D721Med (cell line): ENCODE measurements at regions not wholly inside any gene's neighbourhood (a gene's known extent, or its start where the extent isn't known, plus 50 kb on each side); places are given as distances from the start of the nearest gene placed in this dataset.

Experiments used
- DNase-seq: peaks from one replicate; pipeline ENCODE4 v3.0.0; 2011; ENCODE audit warnings: low spot score; ENCODE audit not compliant: insufficient read length
- FAIRE-seq: peaks from 2 replicates; lab custom pipeline; 2011; peaks lifted over from hg19 to GRCh38; lab: Jason Lieb, UNC
- TF ChIP-seq, protein P1 (sequence below): IDR thresholded peaks from 2 replicates; pipeline ENCODE4 v1.5.1; 2012; ENCODE audit warnings: mild to moderate bottlenecking, control low read depth; ENCODE audit not compliant: insufficient read depth; ENCODE audit errors: missing control alignments

DNA sequence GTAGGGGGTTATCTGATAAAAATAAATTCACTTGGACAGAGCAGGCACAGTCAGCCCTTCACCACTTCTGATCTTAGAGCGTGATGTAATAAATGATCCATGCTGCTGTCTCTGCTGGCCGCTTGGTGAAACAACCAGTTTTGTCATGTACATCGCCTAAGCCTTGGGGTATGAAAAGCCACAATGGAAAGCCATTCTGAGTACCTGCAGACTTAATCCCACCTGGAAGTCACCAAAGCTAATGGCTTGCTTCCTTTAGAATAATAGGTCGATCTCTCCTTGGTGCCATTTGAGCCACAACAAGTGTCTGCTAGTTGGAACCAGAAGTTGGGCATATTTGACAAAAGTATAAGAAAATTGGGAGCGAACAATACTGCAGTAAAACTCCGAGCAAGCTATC lies 1649.7 kb upstream of the SPRY2 start:
- DNase-seq (no peak), FAIRE-seq (no peak)
- TF ChIP-seq, protein P1, sequence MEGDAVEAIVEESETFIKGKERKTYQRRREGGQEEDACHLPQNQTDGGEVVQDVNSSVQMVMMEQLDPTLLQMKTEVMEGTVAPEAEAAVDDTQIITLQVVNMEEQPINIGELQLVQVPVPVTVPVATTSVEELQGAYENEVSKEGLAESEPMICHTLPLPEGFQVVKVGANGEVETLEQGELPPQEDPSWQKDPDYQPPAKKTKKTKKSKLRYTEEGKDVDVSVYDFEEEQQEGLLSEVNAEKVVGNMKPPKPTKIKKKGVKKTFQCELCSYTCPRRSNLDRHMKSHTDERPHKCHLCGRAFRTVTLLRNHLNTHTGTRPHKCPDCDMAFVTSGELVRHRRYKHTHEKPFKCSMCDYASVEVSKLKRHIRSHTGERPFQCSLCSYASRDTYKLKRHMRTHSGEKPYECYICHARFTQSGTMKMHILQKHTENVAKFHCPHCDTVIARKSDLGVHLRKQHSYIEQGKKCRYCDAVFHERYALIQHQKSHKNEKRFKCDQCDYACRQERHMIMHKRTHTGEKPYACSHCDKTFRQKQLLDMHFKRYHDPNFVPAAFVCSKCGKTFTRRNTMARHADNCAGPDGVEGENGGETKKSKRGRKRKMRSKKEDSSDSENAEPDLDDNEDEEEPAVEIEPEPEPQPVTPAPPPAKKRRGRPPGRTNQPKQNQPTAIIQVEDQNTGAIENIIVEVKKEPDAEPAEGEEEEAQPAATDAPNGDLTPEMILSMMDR = no peak

DNA sequence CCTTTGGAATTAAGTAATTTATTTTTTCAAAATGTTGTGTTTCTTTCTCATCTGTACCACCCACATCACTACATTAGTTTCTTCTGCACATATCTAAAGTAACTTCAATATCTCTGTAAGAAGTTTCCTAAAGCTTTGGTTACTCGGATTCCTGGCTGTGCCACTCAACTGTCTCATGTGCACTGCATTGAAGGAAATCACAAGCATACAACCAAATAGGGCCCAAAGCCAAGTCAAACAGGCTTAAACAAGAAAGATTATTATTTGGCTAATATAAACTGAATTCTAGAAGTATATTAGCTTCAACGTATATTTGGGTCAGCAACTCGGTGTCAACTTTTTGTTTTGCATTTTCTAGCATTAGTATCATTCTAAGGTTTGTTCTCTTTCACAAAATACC lies 1647.6 kb upstream of the SPRY2 start:
- TF ChIP-seq, protein P1 = no peak
- FAIRE-seq (no peak), DNase-seq (no peak)

DNA sequence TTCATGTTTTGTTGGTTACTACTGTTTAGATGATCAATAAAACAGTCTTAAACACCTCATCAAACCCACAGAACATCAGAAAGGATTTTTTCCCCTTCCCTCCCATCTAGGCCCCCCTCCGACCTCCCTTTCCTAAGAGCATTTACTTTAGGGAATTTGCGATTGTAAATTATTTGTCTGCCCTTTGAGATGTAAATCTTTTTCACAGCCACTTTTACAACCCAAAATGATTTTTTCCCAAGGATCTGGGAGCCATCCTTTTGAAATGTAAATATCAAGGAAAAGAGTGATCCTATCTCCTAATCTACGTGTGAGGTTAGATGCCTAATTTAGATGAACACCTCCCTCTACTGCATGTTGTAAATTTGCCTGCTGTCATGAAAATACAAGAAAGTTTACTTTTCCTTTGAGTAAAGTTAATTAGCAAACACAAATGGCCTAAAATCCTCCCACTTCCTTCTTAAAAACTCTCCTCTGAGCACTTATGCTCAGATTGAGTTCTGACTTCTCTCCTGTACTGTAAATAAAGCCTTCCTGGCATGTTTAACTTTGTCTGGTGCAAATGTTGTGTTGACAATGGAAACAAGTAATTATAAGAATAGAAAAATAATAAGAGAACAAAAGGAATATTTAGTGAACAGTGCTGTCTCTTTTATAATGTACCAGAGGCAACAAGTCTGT lies 1646.9 kb upstream of the SPRY2 start:
- FAIRE-seq (no peak), DNase-seq (no peak)
- TF ChIP-seq, protein P1 = no peak

DNA sequence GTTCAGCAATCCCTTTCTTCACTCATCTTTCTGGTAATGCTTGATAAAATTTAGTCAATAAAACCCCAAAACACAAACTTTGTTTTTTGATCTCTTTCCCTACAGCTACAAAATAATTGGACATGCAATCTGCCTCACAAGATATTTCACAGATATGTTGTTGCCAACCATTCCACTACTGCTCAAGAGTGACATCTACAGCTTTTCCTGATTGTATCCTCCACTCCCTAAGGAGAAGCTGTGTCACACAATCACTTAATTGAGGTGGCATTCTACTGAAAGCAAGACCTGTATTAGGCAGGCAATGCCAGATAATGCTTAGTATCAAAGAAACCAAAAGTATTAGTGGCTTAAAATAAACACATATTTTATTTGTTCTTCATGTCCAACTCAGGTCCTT lies 1646.2 kb upstream of the SPRY2 start:
- DNase-seq = no peak
- TF ChIP-seq, protein P1 = peak; percentile 12
- no peak for FAIRE-seq

DNA sequence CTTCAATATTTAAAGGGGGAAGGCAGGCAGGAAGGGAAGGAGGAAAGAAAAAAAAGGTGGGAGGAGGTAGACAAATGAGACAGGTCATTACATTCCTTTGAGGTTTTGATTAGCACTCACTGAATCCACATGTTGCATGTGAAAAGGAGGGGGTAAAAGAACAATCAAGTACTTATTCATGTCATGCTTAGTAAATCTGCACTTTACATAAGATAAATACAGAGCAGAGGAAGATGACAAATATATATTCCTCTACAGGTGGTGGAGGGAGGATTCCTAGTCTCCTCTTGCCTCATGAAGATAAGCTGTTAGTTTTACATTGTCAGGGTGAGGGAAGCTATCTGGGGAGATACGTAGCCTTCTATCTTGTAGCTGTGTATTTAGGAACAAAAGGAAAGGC lies 1645.4 kb upstream of the SPRY2 start:
- FAIRE-seq = no peak
- no peak for DNase-seq
- TF ChIP-seq, protein P1 = no peak

DNA sequence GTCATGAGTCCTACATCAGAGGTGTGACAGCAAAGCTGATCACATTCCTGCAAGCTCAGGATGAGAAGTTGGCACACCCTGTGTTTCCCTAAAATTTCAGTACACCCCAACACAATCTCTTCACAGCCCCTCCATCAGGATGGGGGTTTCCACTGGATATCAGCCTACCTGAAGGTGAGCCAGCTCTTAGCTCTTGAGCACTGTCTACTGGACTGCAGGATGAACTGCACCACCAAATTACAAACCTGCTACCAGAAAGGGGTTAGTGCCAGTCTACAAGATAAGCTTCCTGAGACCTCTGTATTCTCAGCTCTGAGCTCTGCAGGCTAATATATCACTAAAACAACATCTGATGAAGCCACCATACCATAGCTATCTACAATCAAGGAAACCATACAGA lies 1616.2 kb upstream of the SPRY2 start:
- DNase-seq (no peak), FAIRE-seq (no peak)
- TF ChIP-seq, protein P1 = no peak

DNA sequence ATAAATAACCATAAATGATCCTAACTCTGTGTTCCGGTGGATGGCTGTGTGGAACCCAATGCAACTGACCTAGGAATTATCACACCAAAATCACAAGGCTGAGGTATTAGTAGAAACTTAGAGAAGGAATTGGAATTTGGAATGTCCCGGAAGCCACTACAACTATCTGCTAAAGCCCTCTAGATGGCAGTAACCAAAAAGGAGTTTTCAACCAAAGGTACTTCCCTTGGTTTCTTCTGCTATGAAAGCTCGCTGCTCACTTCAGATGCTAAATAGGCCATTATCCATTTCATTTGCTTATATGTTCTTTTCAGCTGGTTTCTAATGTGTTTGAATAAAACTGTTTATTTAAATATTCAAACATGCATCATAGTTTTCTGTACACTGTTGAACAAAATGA lies 1589.1 kb upstream of the SPRY2 start:
- FAIRE-seq (no peak), DNase-seq (no peak)

More for the DNA sequence above, 1589.1 kb upstream of the SPRY2 start:
- TF ChIP-seq, protein P1 = peak; percentile 60
